ENCODE measurements at regions not wholly inside any gene's neighbourhood (a gene's known extent, or its start where the extent isn't known, plus 50 kb on each side); places are given as distances from the start of the nearest gene placed in this dataset.

DNA sequence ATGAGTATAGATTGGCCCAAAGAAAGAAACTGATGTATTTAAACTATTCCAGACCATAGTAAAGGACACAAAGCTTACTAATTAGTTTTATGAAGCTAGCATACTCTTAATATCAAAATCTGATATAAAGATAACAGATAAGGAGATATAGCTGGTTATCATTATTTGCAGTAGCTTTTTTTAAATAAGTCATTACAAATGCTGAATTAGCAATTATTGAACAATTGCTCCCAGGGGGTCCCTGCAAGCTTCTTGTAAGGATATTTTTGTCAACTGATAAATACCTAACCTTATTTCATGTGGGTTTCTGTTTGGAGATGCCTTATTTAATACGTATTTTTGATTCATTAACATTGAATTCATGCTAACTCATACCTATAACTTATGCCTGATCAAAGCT lies 99.0 kb downstream of the RAB18 start:
- Histone ChIP-seq H3K79me2 (ENCODE audit: insufficient read depth, low read length) (no peaks in the 10 kb centered on the region), H3K4me1 (ENCODE audit: control insufficient read depth in 1 of 2, insufficient read depth in 2 of 2, low read length in 2 of 2) (no peaks in the 10 kb centered on the region), H3K4me2 (ENCODE audit: low read length) (no peak overlapping the region), H3K27ac (ENCODE audit: low read depth, low read length) (no peak overlapping the region), H4K20me1 (ENCODE audit: insufficient read depth) (no peaks in the 10 kb centered on the region), H3K36me3 (ENCODE audit: control insufficient read depth in 1 of 2, insufficient read depth in 2 of 2, low read length in 2 of 2) (no peaks in the 10 kb centered on the region), H3K9me2 (ENCODE audit: insufficient read depth) (no peaks in the 10 kb centered on the region), H3K27me3 (ENCODE audit: insufficient read depth, low read length) (no peaks in the 10 kb centered on the region), H3K9me3 (ENCODE audit: control insufficient read depth in 1 of 2, insufficient read depth in 1 of 2, low read depth in 1 of 2, low read length in 2 of 2) (no peaks in the 10 kb centered on the region), H3K4me3 (replicated peaks in 1 of 2; ENCODE audit: low read depth in 1 of 2, low read length in 2 of 2) (no peak overlapping the region), H2AFZ (ENCODE audit: low read depth, low read length, poor library complexity, severe bottlenecking) (no peak overlapping the region), H3K9ac (ENCODE audit: low read length) (no peak overlapping the region)
- intact Hi-C loops (cut with micrococcal nuclease), result no loop called here
- no TSS peak for BruUV-seq (replicated peaks)
- ChIA-PET CTCF (no interaction called here), RAD21 (ENCODE audit: low non-redundant PET in 1 of 2, low total read pairs in 2 of 2, uncharacterized antibody in 2 of 2, unreplicated experiment in 2 of 2) (no interaction called here), POLR2A (interaction anchor here (0.9 kb wide), 1 partner anchor 8 kb away, joined by 3 read pairs; no protein-coding TSS in a partner anchor)
- DNase-seq (ENCODE audit: low read depth, low spot score) (no peak), ATAC-seq (no peak)
- TF ChIP-seq JUND (IDR thresholded peaks at IDR 0.05) (no peak), TCF7L2 (IDR thresholded peaks at IDR 0.05; ENCODE audit: borderline replicate concordance, extremely low read depth, insufficient read depth, insufficient read length) (no peak), SRF (IDR thresholded peaks at IDR 0.05; ENCODE audit: low read depth) (no peak), EZH2phosphoT487 (IDR thresholded peaks at IDR 0.05; ENCODE audit: borderline replicate concordance) (no peak), POLR2AphosphoS5 (IDR thresholded peaks at IDR 0.05; ENCODE audit: low read depth, low read length) (no peak), EZH2 (IDR thresholded peaks at IDR 0.05) (no peak), ZNF274 (IDR thresholded peaks at IDR 0.05; ENCODE audit: low read depth, low read length) (no peak), CBX3 (IDR thresholded peaks at IDR 0.05; ENCODE audit: low read depth) (no peak), SP1 (IDR thresholded peaks at IDR 0.05; ENCODE audit: low read depth) (no peak), ZFX (IDR thresholded peaks at IDR 0.05) (no peak), SIN3A (IDR thresholded peaks at IDR 0.05; ENCODE audit: low read depth) (no peak), POLR2A (IDR thresholded peaks at IDR 0.05; ENCODE audit: borderline replicate concordance, extremely low read depth, insufficient read depth, insufficient read length) (no peak), ELF1 (IDR thresholded peaks at IDR 0.05; ENCODE audit: borderline replicate concordance, low read depth) (no peak), EGR1 (IDR thresholded peaks at IDR 0.05; ENCODE audit: low read depth) (no peak)
- TF ChIP-seq, protein P1, sequence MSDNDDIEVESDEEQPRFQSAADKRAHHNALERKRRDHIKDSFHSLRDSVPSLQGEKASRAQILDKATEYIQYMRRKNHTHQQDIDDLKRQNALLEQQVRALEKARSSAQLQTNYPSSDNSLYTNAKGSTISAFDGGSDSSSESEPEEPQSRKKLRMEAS (IDR thresholded peaks at IDR 0.05), result no peak
- TF ChIP-seq, protein P2, sequence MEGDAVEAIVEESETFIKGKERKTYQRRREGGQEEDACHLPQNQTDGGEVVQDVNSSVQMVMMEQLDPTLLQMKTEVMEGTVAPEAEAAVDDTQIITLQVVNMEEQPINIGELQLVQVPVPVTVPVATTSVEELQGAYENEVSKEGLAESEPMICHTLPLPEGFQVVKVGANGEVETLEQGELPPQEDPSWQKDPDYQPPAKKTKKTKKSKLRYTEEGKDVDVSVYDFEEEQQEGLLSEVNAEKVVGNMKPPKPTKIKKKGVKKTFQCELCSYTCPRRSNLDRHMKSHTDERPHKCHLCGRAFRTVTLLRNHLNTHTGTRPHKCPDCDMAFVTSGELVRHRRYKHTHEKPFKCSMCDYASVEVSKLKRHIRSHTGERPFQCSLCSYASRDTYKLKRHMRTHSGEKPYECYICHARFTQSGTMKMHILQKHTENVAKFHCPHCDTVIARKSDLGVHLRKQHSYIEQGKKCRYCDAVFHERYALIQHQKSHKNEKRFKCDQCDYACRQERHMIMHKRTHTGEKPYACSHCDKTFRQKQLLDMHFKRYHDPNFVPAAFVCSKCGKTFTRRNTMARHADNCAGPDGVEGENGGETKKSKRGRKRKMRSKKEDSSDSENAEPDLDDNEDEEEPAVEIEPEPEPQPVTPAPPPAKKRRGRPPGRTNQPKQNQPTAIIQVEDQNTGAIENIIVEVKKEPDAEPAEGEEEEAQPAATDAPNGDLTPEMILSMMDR (IDR thresholded peaks at IDR 0.05 in 2 of 3, conservative IDR thresholded peaks at IDR 0.05 in 1 of 3; ENCODE audit: borderline replicate concordance in 1 of 3, insufficient read depth in 1 of 3, low read depth in 2 of 3, low read length in 2 of 3), result no peak
- TF ChIP-seq, protein P3, sequence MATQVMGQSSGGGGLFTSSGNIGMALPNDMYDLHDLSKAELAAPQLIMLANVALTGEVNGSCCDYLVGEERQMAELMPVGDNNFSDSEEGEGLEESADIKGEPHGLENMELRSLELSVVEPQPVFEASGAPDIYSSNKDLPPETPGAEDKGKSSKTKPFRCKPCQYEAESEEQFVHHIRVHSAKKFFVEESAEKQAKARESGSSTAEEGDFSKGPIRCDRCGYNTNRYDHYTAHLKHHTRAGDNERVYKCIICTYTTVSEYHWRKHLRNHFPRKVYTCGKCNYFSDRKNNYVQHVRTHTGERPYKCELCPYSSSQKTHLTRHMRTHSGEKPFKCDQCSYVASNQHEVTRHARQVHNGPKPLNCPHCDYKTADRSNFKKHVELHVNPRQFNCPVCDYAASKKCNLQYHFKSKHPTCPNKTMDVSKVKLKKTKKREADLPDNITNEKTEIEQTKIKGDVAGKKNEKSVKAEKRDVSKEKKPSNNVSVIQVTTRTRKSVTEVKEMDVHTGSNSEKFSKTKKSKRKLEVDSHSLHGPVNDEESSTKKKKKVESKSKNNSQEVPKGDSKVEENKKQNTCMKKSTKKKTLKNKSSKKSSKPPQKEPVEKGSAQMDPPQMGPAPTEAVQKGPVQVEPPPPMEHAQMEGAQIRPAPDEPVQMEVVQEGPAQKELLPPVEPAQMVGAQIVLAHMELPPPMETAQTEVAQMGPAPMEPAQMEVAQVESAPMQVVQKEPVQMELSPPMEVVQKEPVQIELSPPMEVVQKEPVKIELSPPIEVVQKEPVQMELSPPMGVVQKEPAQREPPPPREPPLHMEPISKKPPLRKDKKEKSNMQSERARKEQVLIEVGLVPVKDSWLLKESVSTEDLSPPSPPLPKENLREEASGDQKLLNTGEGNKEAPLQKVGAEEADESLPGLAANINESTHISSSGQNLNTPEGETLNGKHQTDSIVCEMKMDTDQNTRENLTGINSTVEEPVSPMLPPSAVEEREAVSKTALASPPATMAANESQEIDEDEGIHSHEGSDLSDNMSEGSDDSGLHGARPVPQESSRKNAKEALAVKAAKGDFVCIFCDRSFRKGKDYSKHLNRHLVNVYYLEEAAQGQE (IDR thresholded peaks at IDR 0.05; ENCODE audit: low read depth), result no peak
- TF ChIP-seq, protein P4, sequence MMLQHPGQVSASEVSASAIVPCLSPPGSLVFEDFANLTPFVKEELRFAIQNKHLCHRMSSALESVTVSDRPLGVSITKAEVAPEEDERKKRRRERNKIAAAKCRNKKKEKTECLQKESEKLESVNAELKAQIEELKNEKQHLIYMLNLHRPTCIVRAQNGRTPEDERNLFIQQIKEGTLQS (IDR thresholded peaks at IDR 0.05), result no peak
